HUDEP-2 (cell line): ENCODE measurements at regions not wholly inside any gene's neighbourhood (a gene's known extent, or its start where the extent isn't known, plus 50 kb on each side); places are given as distances from the start of the nearest gene placed in this dataset.
"Not testable (repeated sequence)": the region's sequence is repeated elsewhere in the genome, so short reads cannot be mapped to it uniquely, and the experiment has no call there.

ENCODE experiments used
- DNase-seq, 76 experiments: peaks; one replicate each; lab custom pipeline; 2025; ENCODE audit not compliant: unreplicated experiment in 76 of 76; lab: John Stamatoyannopoulos, UW

- DNase-seq = no peak
Measured at GRCh38 chr5:14998491-14998890, 126.9 kb upstream of the ANKH start.

DNA sequence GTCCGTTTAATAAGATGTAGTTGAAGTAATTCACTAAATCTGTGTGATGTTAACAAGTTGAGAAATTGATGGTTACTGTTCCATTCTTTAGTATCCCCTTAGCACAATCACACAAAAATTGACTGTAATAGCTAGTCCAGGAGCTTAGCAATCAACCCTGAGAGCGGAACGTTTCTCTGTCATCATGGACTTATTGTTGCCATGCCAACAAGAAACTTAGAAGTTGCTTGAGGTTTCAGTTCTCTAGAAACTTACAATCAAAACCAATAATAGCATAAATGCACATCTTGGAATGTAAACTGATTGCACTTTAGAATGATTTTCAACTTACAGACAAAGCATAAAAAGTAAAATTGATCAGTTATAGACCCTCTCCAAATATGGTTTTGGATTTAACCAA lies 125.4 kb upstream of the ANKH start:
- no peak for DNase-seq

DNA sequence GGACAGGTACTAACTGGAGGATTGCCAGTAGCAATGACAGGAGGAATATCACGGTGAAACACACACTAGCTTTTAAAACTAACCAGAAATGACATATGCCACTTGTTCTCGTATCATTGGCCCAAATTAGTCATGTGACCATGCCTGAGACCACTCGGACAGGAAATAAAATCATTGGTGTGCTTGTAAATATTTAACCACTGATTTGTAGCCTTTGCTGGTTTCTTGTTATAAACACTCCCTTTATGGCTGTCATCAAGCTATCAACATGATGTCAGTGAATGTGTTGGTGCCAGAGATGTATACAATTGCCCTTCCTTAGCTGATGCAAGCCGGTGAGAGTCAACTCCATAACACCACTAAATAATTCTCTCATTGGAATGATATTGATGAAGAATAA lies 123.7 kb upstream of the ANKH start:
- DNase-seq = no peak

- not testable (repeated sequence) for DNase-seq
Measured at GRCh38 chr5:14993459-14994133, 122.0 kb upstream of the ANKH start.

DNA sequence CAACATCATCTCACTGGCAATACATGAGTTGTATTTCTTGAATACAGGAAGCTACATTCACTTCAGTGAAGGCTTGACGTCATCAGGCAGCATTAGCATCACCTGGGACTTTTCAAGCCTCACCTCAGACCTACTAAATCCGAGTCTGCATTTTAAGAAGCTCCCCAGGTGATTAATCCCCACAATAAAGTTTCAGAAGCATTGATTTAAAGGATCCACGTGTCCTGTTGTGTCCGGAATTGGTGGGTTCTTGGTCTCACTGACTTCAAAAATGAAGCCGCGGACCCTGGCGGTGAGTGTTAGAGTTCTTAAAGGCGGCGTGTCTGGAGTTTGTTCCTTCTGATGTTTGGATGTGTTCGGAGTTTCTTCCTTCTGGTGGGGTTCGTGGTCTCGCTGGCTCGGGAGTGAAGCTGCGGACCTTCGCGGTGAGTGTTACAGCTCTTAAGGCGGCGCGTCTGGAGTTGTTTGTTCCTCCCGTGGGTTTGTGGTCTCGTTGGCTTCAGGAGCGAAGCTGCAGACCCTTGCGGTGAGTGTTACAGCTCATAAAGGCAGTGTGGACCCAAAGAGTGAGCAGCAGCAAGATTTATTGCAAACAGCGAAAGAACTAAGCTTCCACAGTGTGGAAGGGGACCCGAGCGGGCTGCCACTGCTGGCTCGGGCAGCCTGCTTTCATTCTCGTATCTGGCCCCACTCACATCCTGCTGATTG lies 121.3 kb upstream of the ANKH start:
- DNase-seq = not testable (repeated sequence)

- DNase-seq = no peak
Measured at GRCh38 chr5:14988223-14988622, 116.6 kb upstream of the ANKH start.

- DNase-seq = no peak
Measured at GRCh38 chr5:14986413-14986812, 114.8 kb upstream of the ANKH start.

GRCh38 chr5:14983666-14984441 lies 112.3 kb upstream of the ANKH start:
- no peak for DNase-seq

DNA sequence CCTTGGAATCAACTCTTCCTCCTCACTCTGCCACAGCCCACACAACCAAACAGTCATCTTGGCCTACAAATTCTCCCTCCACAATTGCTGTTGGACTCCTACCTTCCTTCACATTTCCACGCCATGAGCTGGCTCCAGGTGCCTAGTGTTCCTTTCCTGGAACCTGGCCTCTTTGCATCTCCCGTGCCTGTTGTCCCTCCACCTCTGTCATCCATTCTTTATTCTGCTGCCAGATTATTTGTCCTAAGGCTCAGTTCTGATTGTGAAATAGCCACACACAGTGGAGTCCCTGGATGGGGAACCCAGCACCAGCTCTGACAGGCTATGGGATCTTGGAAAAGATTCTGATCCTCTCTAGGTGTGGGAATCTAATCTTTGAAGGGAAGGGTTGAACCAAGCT lies 109.1 kb upstream of the ANKH start:
- no peak for DNase-seq

- DNase-seq = no peak
Measured at GRCh38 chr5:14977058-14977685, 105.6 kb upstream of the ANKH start.

DNA sequence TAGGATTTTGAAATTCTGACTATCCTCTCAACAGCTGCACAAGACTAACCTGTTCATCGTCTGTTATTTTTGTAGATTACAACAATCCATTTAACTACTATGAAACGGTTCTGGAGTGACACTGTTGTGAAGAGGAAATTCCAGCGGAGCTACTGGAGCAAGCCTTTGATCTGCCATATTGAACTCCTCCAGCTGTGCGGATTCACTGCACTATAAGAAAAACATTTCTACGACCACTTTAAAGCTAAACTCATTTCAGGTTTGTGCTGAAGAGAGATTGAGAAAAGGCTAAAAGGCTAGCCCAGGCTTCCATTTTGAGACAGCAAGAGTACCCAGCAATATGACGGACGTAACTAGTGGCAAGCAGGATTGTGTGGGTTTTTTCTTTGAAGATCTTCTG lies 104.9 kb upstream of the ANKH start:
- no peak for DNase-seq

GRCh38 chr5:14971873-14972272 lies 100.3 kb upstream of the ANKH start:
- no peak for DNase-seq

GRCh38 chr5:14968796-14969195 lies 97.2 kb upstream of the ANKH start:
- no peak for DNase-seq

GRCh38 chr5:14967166-14967565 lies 95.6 kb upstream of the ANKH start:
- no peak for DNase-seq

DNA sequence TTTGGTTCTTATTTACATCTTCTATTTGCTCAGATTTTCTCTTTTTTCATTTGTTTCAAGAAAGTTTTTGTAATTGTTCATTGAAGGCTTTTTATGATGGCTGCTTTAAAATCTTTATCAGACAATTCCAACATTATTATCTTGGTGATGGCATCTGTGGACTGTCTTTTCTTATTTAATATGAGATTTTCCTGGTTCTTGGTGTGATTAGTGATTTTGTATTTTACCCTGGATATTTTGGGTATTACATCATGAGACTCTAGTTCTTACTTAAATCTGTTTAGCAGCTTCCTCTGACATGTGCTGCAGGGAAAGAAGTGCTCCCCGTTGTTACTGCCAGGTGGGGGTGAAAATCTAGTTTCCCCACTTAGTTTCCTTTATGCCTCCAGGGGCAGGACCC lies 94.2 kb upstream of the ANKH start:
- DNase-seq = no peak

- no peak for DNase-seq
Measured at GRCh38 chr5:14962604-14963003, 91.0 kb upstream of the ANKH start.

DNA sequence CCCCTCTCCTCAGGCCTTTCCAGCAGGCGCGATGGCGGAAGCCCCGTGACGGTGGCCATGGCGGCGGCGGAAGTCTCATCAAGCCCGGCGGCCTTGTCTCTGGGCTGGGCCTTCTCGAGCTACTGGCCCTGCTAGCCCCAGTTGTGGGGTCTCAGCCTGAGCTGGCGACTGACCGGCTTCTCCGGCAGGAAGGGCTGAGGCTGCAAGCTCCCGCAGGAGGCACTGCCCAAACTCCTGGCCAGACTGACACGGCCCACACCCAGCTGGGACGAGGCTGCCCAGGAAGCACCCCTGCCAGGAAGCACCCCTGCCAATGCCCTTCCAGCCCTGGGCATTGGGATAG lies 88.5 kb upstream of the ANKH start:
- DNase-seq = no peak

DNA sequence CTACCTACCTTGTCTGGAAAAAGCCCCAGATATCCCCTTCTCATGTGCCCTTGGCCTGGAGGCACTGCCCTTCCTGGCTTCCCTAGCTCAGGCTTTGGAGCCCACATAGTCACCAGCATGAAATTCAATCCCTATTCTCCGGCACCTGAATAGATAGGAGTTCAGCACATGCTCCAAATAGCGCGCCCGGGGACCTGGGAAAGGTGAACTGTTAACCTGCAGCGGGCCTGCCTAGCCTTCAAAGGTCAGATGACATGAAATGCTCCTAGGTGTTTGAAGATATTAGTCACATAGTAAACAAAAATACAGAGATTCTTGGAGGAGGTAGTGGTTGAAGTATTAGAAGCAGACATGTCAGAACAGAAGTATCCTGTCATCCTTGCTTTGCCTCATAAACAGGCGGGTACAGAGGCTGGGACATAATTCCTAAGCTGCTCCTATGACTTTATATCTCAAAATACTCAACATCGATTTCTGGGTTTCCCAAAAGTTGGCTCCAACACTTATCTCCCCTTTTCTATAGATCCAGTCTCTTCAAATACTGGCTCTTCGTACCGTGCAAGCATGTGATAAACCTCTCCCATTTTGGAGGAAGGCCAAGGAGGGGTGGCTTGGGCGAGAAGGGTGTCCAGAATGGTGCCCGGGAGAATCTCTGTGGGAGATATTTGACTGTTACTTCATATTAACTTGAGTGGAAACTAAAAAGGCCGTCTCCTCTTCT lies 88.0 kb upstream of the ANKH start:
- peak in 1 of 76 experiments; percentile 5 for DNase-seq

- no peak for DNase-seq
Measured at GRCh38 chr5:14958188-14958587, 86.6 kb upstream of the ANKH start.

- no peak for DNase-seq
Measured at GRCh38 chr5:14956423-14957046, 85.0 kb upstream of the ANKH start.
